Stimulated activated CD8-positive, alpha-beta memory T cell treated with anti-CD3 and anti-CD28 coated beads, Interleukin-2, amount 100 ng/mL, for 1 hour (primary cell): ENCODE measurements at regions not wholly inside any gene's neighbourhood (a gene's known extent, or its start where the extent isn't known, plus 50 kb on each side); places are given as distances from the start of the nearest gene placed in this dataset.

Source experiments
- DNase-seq, 2 donors: peaks; one replicate each; pipeline ENCODE4 v3.0.0-alpha.2; 2020; ENCODE audit warnings: low read depth in 2 of 2

- DNase-seq: no peak
Observed at GRCh38 chr1:168963601-168964000, 142.9 kb upstream of the ATP1B1 start.

- DNase-seq: no peak
Observed at GRCh38 chr1:168964478-168964877, 142.0 kb upstream of the ATP1B1 start.

GRCh38 chr1:168966217-168966616 is 140.3 kb upstream of the ATP1B1 start:
- no peak for DNase-seq

GRCh38 chr1:168966636-168967035 is 139.9 kb upstream of the ATP1B1 start:
- DNase-seq: no peak

DNA sequence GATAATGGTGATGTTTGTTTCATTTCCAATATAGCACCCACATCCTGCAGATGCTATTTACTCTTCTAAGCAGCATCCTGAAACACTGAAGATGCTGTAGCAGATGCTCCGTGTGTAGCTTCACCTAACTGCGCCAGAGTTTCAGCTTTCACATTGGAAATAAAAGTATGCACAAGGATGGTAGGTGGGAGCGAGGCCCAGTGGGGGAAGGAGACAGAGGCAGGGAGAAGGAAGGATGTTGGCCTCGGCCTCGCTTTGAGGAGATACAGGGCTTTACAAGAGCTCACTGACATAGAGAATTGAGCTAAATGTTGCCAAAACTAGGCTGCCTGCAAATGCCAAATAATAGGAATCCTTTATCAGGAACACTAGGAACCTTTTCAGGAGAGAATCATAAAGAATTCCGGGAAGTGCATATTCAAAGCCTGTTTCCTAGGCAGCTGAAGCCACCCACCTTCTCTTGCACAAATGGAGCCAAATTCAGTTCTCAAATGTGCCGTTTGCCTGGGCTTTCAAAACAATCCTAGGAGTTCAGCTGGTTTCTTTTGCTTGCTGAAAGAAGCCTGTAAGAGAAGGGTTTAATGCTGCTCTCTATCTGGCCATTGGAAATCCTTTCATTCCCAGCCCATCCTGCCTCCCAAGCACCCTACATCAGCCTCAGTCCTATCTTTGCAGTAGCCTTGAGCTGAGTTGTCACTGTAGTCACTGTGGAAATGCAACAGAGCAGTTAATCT is 135.4 kb upstream of the ATP1B1 start:
- no peak for DNase-seq

DNA sequence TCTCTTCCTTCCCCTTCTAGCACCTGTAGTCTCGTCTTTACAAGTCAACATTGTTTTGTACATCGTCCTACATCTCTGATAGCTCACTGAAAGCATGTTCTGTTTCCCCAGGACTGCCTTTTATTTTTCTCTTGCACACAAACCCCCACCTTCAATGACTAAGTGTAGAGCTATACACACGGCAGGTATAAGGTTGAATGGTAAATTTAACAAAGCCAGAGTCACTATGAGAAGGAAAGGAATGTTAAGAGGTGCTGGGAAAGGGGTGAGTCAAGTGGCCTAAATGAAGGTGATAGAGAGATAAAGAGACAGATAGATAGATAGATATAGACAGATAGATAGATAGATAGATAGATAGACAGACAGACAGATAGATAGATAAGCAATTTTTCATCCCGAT is 134.3 kb upstream of the ATP1B1 start:
- DNase-seq: no peak

DNA sequence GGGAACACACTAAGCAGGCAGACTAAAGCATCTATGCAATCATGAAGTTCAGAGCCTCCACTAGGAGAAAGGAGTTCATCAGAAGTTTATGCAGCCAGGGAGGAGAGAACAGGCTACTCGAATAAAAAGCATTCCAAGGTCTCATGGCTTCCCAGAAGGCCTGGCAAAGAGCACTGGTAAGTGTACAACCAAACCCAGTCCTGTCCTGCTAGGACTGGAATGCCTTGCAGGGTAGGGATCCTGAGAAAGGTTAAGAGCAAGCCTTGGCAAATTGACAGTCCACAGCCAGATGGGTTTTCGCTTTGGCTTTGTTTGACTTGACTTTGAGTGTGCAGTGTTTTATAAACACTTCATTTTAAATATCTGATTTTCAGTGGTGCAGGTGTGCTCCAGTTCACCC is 133.6 kb upstream of the ATP1B1 start:
- DNase-seq: no peak

- DNase-seq: no peak
Observed at GRCh38 chr1:168974117-168974516, 132.4 kb upstream of the ATP1B1 start.

DNA sequence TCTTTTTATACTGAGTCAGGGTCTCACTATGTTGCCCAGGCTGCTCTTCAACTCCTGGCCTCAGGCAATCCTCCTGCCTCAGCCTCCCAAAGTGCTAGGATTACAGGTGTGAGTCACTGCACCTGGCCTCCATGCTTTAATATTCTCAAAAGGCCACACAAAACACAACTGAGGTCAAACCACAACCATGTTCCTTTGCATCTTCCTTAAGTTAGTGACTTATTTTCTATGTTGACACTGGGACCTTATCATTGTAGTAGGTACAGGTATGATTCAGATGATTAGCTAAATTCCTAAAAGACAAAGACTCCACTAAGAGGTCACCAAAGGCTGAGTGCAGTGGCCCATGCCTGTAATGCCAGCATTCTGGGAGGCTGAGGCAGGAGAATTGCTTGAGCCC is 131.9 kb upstream of the ATP1B1 start:
- DNase-seq: no peak

- no peak for DNase-seq
Observed at GRCh38 chr1:168976267-168976666, 130.2 kb upstream of the ATP1B1 start.

DNA sequence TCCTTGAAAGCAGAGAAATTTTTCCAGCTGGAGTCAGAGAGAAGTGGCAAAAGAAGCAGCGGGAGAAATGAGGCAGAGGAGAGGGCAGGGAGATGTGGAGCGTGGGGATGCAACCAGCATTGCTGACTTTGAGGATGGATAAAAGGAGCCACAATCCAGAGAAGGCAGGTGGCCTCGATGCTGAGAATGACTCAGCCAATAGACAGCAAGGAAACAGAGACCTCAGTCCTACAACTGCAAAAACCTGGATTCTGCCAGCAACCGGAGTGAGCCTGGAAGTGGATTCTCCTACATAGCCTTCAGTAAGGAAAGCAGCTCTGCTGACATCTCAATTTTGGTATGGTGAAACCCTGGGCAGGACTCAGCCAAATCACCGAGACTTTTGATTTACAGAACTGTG is 128.9 kb upstream of the ATP1B1 start:
- DNase-seq: no peak

DNA sequence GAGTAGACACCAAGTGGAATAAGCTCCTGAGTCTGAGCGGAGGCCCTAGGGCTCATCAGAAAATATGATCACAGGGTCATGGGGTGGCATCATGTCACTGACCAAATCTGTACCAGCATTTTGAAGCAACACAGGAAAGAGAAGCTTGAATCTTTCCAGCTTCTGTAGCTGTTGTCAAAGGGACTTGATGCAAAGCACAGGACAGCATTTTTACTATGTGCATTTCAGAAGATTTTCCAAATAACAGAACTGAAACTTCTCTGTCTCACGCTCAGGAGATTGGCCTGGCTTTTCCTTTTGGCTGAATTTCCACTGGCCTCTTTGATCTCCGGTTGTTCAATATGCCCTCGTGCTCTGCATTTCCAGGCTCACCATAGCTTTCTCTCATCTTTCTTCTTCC is 127.2 kb upstream of the ATP1B1 start:
- no peak for DNase-seq

DNA sequence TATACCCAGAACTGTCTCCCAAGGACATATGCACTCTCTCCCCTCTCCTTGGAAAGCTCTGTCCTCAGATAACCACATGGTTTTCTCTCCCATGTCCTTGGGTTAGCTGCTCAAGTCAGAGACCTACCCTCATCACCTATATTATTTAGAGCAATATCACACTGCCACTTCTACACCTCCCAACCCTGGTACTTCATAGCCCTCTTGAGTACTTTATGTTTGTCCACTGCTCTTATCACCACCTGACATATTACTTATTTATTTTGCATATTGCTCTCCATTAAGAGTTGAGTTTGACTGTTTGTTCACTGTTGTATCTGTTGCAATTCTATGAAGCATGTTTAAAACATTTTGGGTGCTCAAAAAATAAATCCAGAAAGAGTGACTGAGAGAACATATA is 126.3 kb upstream of the ATP1B1 start:
- no peak for DNase-seq

GRCh38 chr1:168980656-168981055 is 125.8 kb upstream of the ATP1B1 start:
- no peak for DNase-seq

GRCh38 chr1:168982778-168983177 is 123.7 kb upstream of the ATP1B1 start:
- DNase-seq: no peak

GRCh38 chr1:168987330-168987729 is 119.2 kb upstream of the ATP1B1 start:
- DNase-seq: no peak

DNA sequence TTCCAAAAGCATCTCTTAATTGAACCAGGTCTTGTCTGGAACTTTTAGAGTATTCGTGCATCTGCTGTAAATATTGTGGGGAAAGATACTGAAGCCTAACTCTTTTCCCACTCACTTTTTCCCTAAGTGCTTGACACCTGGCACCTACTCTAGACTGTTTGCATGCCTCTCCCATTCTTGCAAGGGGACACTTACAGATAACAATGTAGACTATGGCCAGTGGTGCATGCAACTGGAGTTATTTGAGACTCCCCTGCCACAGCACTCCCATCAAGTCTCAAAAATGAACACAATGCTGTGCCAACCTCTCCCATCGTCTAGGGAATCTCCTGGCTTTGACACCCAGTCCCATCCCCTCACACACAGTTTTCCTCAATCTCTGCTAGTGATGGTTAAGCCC is 118.6 kb upstream of the ATP1B1 start:
- DNase-seq: no peak

- no peak for DNase-seq
Observed at GRCh38 chr1:168989985-168990384, 116.5 kb upstream of the ATP1B1 start.

GRCh38 chr1:168991667-168992475 is 114.6 kb upstream of the ATP1B1 start:
- DNase-seq: no peak

- no peak for DNase-seq
Observed at GRCh38 chr1:169001353-169001752, 105.1 kb upstream of the ATP1B1 start.

DNA sequence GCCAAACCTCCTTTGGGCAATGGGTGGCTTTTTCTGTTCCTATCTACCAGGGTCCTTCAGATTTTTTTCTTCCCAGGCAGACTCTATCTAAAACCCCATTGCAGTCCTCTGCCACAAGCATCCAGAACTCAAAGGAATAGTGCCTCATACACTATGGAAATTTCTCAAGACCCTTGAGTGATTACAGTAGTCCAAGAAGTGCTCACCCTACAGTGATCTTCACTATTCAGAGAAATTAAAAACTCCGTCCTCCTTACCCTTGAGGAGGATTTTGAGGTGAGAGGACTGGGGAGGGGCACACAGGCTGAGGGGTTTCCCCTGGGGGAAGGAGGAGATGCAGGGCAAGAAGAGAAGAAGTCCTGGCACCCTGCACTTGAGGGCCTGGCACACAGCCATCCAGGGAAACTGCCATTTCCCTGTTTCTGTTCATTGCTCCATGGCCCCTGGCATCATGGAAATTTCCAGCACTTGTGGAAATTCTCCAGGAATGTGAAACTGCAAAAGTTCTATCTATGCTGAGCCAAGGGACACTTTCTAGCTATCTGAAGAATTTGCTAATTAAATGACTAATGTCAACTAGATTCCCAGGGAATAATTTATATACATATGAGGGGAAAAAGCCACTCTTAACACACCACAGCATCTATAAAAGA is 102.5 kb upstream of the ATP1B1 start:
- DNase-seq: no peak

DNA sequence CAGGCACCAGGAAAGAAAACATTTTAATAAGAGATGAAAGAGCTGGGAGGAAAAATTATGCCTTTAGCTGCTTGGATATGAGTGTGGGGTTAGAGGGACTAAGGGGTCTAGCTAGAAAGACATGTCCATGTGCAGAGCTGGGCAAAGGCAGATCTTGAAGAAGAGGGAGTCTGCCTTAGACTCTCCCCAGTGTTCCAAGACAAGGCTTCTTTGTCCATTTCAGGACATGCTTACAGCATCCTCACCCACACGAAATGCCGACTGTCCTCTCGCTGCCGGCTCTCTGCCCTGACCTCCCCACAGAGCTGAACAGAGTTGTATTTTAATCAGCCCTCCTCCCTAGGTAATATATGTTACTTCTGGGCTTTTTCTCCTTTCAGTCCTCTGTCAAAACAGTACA is 100.7 kb upstream of the ATP1B1 start:
- no peak for DNase-seq

DNA sequence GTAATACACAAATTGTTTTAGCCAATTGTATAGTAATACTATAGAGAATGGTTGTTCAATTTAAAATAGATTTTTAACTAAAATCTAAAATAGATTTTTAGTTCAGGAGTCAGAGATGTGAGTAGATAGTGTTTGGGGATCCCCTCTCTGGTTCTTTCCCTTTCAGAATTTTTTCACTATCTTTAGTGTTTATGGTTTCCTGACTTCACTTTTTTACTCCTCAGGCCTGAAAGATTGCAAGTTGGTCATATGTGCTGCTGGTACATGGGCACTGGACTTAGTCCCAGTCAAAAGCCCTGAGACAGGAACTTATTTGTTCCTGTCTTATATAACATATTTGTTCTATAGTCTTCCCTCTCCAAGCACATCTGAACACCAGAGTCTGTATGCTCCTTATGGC is 96.8 kb upstream of the ATP1B1 start:
- no peak for DNase-seq
